MCF 10A (cell line): ENCODE measurements at regions not wholly inside any gene's neighbourhood (a gene's known extent, or its start where the extent isn't known, plus 50 kb on each side); places are given as distances from the start of the nearest gene placed in this dataset.

Source experiments
- BruUV-seq: library from RNA; stranded (reverse); fragments of 400-500 nt; replicated peaks from 2 replicates; lab custom pipeline; 2021; lab: Mats Ljungman, UMichigan
- CTCF ChIA-PET: fragments of 300-600 bp; sonication (Branson Sonifier 250); formaldehyde crosslinking; extraction: SDS; loops from one replicate; lab custom pipeline; 2021; ENCODE audit warnings: antibody characterized with exemption, inconsistent platforms; lab: Yijun Ruan, JAX
- POLR2A ChIA-PET: fragments of 300-600, 350-650 bp; sonication (Branson Sonifier 250); formaldehyde crosslinking; extraction: SDS; loops from one replicate; lab custom pipeline; 2020; ENCODE audit warnings: antibody characterized with exemption, inconsistent platforms; lab: Yijun Ruan, JAX
- DNase-seq: peaks from one replicate; pipeline ENCODE4 v3.0.0-alpha.2; 2018; ENCODE audit not compliant: unreplicated experiment
- H3K27ac Mint-ChIP-seq: one replicate; pipeline ENCODE4 v1.8.0; 2022; ENCODE audit warnings: mild to moderate bottlenecking, low read depth, mixed read lengths; ENCODE audit not compliant: unreplicated experiment
- H3K27me3 Mint-ChIP-seq: one replicate; pipeline ENCODE4 v1.8.0; 2022; ENCODE audit warnings: mixed read lengths; ENCODE audit not compliant: insufficient read depth, unreplicated experiment
- H3K36me3 Mint-ChIP-seq: one replicate; pipeline ENCODE4 v1.8.0; 2022; ENCODE audit warnings: mild to moderate bottlenecking, moderate library complexity, mixed read lengths; ENCODE audit not compliant: insufficient read depth, unreplicated experiment
- H3K4me1 Mint-ChIP-seq: one replicate; pipeline ENCODE4 v1.8.0; 2022; ENCODE audit warnings: mixed read lengths; ENCODE audit not compliant: insufficient read depth, unreplicated experiment
- H3K4me3 Mint-ChIP-seq: one replicate; pipeline ENCODE4 v1.8.0; 2022; ENCODE audit warnings: mild to moderate bottlenecking, moderate library complexity, mixed read lengths; ENCODE audit not compliant: unreplicated experiment
- H3K9me3 Mint-ChIP-seq: one replicate; pipeline ENCODE4 v1.8.0; 2022; ENCODE audit warnings: mixed read lengths; ENCODE audit not compliant: unreplicated experiment
- intact Hi-C: fragments of 100-400 bp; cut with micrococcal nuclease; formaldehyde crosslinking; loops from 2 replicates; pipeline ENCODE4 v1.14.1; 2022
- TF ChIP-seq, protein P1 (sequence below): fragments of 200-600 bp; IDR thresholded peaks from one replicate; pipeline ENCODE4 v1.8.0; 2022; ENCODE audit warnings: antibody characterized with exemption, mild to moderate bottlenecking; ENCODE audit not compliant: unreplicated experiment

DNA sequence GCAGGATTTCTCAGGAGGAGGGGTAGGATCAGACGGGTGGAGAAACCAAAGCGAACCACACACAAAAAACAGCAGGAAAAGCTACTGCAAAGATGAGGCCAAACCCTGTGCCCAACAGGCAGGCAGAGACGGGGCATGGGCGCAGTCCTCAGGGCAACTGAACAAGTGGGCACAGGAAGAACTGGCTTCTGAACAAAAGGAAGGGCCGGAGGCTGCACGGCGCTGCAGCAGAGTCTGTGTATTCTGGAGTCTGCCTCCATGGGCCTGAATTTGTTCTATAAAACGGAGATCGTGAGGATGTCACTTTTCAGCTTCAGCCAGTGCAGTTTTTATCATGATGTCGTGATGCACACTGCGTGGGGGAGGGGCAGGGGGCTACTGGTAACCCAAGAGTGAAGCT is 1026.0 kb downstream of the TBC1D22A start:
- TF ChIP-seq, protein P1, sequence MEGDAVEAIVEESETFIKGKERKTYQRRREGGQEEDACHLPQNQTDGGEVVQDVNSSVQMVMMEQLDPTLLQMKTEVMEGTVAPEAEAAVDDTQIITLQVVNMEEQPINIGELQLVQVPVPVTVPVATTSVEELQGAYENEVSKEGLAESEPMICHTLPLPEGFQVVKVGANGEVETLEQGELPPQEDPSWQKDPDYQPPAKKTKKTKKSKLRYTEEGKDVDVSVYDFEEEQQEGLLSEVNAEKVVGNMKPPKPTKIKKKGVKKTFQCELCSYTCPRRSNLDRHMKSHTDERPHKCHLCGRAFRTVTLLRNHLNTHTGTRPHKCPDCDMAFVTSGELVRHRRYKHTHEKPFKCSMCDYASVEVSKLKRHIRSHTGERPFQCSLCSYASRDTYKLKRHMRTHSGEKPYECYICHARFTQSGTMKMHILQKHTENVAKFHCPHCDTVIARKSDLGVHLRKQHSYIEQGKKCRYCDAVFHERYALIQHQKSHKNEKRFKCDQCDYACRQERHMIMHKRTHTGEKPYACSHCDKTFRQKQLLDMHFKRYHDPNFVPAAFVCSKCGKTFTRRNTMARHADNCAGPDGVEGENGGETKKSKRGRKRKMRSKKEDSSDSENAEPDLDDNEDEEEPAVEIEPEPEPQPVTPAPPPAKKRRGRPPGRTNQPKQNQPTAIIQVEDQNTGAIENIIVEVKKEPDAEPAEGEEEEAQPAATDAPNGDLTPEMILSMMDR: no peak
- no peaks in the 10 kb centered on the region for H3K36me3 Mint-ChIP-seq
- H3K27ac Mint-ChIP-seq: peak overlapping the region; percentile 40
- POLR2A ChIA-PET: no interaction called here
- no peaks in the 10 kb centered on the region for H3K27me3 Mint-ChIP-seq
- no peak for DNase-seq
- BruUV-seq: no TSS peak
- intact Hi-C loops: no loop called here
- no peak overlapping the region for H3K4me3 Mint-ChIP-seq
- CTCF ChIA-PET: interaction anchor here (0.9 kb wide), 1 partner anchor 150 kb away, joined by 4 read pairs; no protein-coding TSS in a partner anchor
- H3K4me1 Mint-ChIP-seq: peaks cover 25% of the 10 kb centered on the region
- no peaks in the 10 kb centered on the region for H3K9me3 Mint-ChIP-seq

DNA sequence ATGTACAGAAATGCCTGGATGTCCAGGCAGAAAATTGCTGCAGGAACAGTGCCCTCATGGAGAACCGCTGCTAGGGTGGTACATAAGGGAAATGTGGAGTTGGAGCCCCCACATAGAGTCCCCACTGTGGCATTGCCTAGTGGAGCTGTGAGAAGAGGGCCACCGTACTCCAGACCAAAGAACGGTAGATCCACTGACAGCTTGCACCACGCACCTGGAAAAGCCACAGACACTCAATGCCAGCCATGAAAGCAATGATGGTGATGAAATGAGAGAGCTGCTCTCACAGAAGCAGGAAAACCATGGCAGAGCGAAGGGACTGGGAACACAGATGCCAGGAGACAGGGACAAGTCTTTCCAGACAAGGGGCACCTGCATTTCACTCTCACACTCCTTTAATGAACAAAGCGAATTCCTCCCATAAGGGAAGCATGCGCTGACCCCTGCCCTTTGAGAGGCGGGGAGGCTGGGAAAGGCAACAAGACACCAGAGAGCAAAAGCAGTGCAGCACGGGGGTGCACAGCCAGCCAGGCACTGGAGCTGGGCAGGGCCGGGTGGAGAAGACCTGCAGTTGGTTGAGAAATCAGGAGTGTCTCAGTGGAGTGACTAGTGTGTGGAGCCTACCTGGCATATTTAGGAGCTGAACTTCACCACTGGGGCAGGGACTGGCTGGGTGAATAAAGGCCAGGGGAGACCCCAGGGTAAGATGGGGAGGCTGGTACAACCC is 1025.2 kb downstream of the TBC1D22A start:
- ChIA-PET CTCF (no interaction called here), POLR2A (no interaction called here)
- BruUV-seq: no TSS peak
- Mint-ChIP-seq H3K4me3 (no peak overlapping the region), H3K36me3 (no peaks in the 10 kb centered on the region), H3K27ac (peak overlapping the region; percentile 40), H3K27me3 (peaks cover 1% of the 10 kb centered on the region), H3K9me3 (no peaks in the 10 kb centered on the region), H3K4me1 (peaks cover 25% of the 10 kb centered on the region)
- TF ChIP-seq, protein P1: no peak
- intact Hi-C loops: no loop called here
- no peak for DNase-seq

DNA sequence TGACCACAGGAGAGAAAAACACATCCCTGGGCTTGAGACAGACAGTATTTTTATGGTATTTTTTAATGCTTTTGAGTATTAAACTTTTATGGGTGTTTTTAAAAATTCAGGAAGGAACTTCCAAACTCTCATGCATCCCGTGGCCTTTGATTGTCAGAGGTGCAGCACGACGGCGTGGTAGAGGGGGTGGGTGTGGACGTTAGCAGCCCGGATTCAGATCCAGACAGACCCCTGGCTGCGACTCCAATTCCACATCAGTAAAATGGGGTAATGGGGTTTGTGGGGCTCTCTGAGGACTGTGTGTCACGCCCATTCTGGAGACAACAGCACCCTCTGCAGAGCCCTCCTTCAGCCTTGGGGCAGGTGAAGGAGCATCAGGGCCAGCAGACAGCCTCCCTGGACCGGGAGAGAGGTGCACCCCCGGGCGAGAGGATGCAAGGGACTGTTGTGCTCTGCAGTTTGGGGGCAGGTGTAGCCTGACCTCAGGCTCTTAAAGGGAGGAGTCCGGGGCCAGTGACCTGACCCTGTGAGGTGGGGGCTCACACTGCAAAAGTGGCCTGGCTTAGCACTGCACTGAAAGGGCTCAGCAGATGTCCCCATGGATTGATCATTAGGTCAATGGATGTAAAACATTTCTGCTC is 1024.3 kb downstream of the TBC1D22A start:
- peaks cover 25% of the 10 kb centered on the region for H3K4me1 Mint-ChIP-seq
- no peaks in the 10 kb centered on the region for H3K36me3 Mint-ChIP-seq
- TF ChIP-seq, protein P1: no peak
- no TSS peak for BruUV-seq
- POLR2A ChIA-PET: no interaction called here
- no peak for DNase-seq
- peaks cover 10% of the 10 kb centered on the region for H3K27me3 Mint-ChIP-seq
- intact Hi-C loops: no loop called here
- no peaks in the 10 kb centered on the region for H3K9me3 Mint-ChIP-seq
- no peak overlapping the region for H3K4me3 Mint-ChIP-seq
- H3K27ac Mint-ChIP-seq: no peak overlapping the region
- CTCF ChIA-PET: no interaction called here

DNA sequence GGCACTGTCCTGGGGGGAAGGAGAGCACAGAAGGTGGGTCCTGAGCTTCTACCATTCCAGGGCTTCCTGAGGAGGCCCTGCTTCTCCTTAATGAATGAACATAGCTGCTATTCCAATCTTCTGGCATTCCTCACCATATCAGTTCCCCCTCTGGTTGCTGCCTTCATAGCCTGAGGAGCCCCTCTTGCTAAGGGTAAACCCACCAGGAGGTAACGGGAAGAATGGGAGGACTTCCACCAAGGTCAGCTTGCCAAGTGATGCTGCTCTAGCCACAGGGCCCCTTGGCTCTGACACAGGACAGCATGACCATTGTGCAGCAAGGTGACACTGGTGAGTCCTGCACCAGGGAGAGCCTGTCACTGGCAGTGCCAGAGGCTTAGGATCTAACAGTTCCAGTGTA is 1022.5 kb downstream of the TBC1D22A start:
- no peaks in the 10 kb centered on the region for H3K36me3 Mint-ChIP-seq
- POLR2A ChIA-PET: no interaction called here
- H3K27ac Mint-ChIP-seq: no peak overlapping the region
- BruUV-seq: no TSS peak
- DNase-seq: no peak
- TF ChIP-seq, protein P1: no peak
- peaks cover 7% of the 10 kb centered on the region for H3K9me3 Mint-ChIP-seq
- intact Hi-C loops: no loop called here
- H3K4me3 Mint-ChIP-seq: no peak overlapping the region
- CTCF ChIA-PET: interaction anchor here (0.6 kb wide), 1 partner anchor 47 kb away, joined by 3 read pairs; no protein-coding TSS in a partner anchor
- H3K27me3 Mint-ChIP-seq: peaks cover 14% of the 10 kb centered on the region
- H3K4me1 Mint-ChIP-seq: peaks cover 19% of the 10 kb centered on the region
